Epithelial cell of proximal tubule (primary cell): ENCODE measurements at regions not wholly inside any gene's neighbourhood (a gene's known extent, or its start where the extent isn't known, plus 50 kb on each side); places are given as distances from the start of the nearest gene placed in this dataset.

ENCODE experiments used
- DNase-seq: peaks from one replicate; pipeline ENCODE4 v3.0.0-alpha.2; 2011; ENCODE audit warnings: low read depth
- H3K4me3 ChIP-seq: 2 replicates; pipeline ENCODE4 v1.5.1; 2011; ENCODE audit warnings: low read depth, mild to moderate bottlenecking, low read length
- CTCF ChIP-seq: conservative IDR thresholded peaks from 2 replicates; pipeline ENCODE4 v1.5.1; 2012; ENCODE audit warnings: low read depth, mild to moderate bottlenecking, low read length

GRCh38 chr13:68745502-68745901 lies 1362.1 kb upstream of the ATXN8OS start:
- no peak for DNase-seq
- H3K4me3 ChIP-seq: no peak overlapping the region
- TF ChIP-seq CTCF: no peak

GRCh38 chr13:68736961-68737360 lies 1370.7 kb upstream of the ATXN8OS start:
- H3K4me3 ChIP-seq: no peak overlapping the region
- no peak for DNase-seq
- no peak for TF ChIP-seq CTCF

GRCh38 chr13:68727798-68728197 lies 1379.8 kb upstream of the ATXN8OS start:
- TF ChIP-seq CTCF: no peak
- DNase-seq: no peak
- H3K4me3 ChIP-seq: no peak overlapping the region

- TF ChIP-seq CTCF: no peak
- DNase-seq: no peak
- no peak overlapping the region for H3K4me3 ChIP-seq
Observed at GRCh38 chr13:68727165-68727564, 1380.5 kb upstream of the ATXN8OS start.

- DNase-seq: no peak
- no peak overlapping the region for H3K4me3 ChIP-seq
- TF ChIP-seq CTCF: no peak
Observed at GRCh38 chr13:68719815-68720214, 1387.8 kb upstream of the ATXN8OS start.

GRCh38 chr13:68715651-68716050 lies 1392.0 kb upstream of the ATXN8OS start:
- H3K4me3 ChIP-seq: no peak overlapping the region
- no peak for TF ChIP-seq CTCF
- DNase-seq: no peak

- DNase-seq: no peak
- no peak for TF ChIP-seq CTCF
- no peak overlapping the region for H3K4me3 ChIP-seq
Observed at GRCh38 chr13:68714292-68714691, 1393.3 kb upstream of the ATXN8OS start.
